HEK293T (cell line): ENCODE measurements at regions not wholly inside any gene's neighbourhood (a gene's known extent, or its start where the extent isn't known, plus 50 kb on each side); places are given as distances from the start of the nearest gene placed in this dataset.

Source experiments
- ARNT ChIP-seq: fragments of 450-650 bp; IDR thresholded peaks from 2 replicates; pipeline ENCODE4 v1.6.1; 2017; ENCODE audit warnings: mild to moderate bottlenecking
- BHLHE40 ChIP-seq: fragments of 450-650 bp; IDR thresholded peaks from 2 replicates; pipeline ENCODE4 v1.6.1; 2016; ENCODE audit warnings: mild to moderate bottlenecking, moderate library complexity, borderline replicate concordance
- ELF4 ChIP-seq: fragments of 450-650 bp; IDR thresholded peaks from 2 replicates; pipeline ENCODE4 v1.6.1; 2017; ENCODE audit warnings: antibody characterized with exemption
- ZNF384 ChIP-seq: fragments of 450-650 bp; IDR thresholded peaks from 2 replicates; pipeline ENCODE4 v1.6.1; 2016

- no peak for TF ChIP-seq ZNF384
- no peak for TF ChIP-seq BHLHE40
- TF ChIP-seq ELF4 = no peak
- no peak for TF ChIP-seq ARNT
Measured at GRCh38 chr5:148953711-148954110, 109.2 kb downstream of the SH3TC2 start.
